Fibroblast of pulmonary artery (primary cell): ENCODE measurements at regions not wholly inside any gene's neighbourhood (a gene's known extent, or its start where the extent isn't known, plus 50 kb on each side); places are given as distances from the start of the nearest gene placed in this dataset.

Source experiments
- DNase-seq: peaks from one replicate; pipeline ENCODE4 v3.0.0-alpha.2; 2010; ENCODE audit warnings: low read depth
- H3K4me3 ChIP-seq: replicated peaks from 2 replicates; pipeline ENCODE4 v1.5.1; 2011; ENCODE audit warnings: low read depth, mild to moderate bottlenecking, control low read depth, low read length, moderate library complexity
- CTCF ChIP-seq: IDR thresholded peaks from 2 replicates; pipeline ENCODE4 v1.5.1; 2011; ENCODE audit warnings: mild to moderate bottlenecking, control low read depth, low read length, inconsistent platforms; ENCODE audit errors: missing control alignments

GRCh38 chr1:81021134-81021533 is 779.6 kb upstream of the ADGRL2 start:
- TF ChIP-seq CTCF, result peak; percentile 57
- H3K4me3 ChIP-seq, result no peak overlapping the region
- peak; percentile 69 for DNase-seq

DNA sequence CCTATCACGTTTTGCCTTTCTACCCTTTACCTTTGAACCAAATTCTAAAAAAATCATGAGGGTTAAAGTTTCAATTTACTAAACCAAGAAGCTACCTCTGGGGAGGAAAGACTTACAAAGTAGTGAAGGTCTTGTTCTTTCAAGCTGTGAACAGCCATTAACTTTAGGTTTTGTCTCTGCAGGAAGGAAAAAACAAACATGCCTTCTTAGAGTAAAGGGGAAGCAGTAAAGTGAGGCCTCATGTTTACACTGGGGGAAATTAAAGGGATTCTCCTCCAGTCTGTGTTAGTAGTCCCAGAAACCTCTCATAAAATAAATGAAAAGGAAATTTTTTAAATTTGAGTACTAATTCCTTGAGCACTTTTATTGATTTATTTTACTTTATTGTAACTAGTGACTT is 780.2 kb upstream of the ADGRL2 start:
- no peak for TF ChIP-seq CTCF
- H3K4me3 ChIP-seq, result no peak overlapping the region
- no peak for DNase-seq

DNA sequence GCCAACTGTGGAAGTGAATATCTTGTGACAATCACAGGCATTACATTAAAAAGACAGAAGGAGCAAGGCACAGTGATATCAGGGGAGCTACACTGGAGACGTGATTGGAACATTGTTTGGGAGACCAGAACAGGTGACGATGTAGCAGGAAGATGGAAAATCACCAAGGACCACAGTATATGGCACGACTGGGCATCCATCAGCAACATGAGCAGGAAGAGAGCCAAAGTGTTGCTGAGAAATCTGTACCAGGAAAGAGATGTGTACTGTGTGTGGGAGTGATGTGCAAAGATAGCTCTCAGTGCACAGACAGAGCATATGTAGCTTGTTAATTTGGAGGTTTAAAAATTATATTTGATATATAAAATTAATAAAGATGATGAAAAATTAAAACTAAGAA is 790.6 kb upstream of the ADGRL2 start:
- H3K4me3 ChIP-seq, result no peak overlapping the region
- no peak for DNase-seq
- TF ChIP-seq CTCF, result no peak

DNA sequence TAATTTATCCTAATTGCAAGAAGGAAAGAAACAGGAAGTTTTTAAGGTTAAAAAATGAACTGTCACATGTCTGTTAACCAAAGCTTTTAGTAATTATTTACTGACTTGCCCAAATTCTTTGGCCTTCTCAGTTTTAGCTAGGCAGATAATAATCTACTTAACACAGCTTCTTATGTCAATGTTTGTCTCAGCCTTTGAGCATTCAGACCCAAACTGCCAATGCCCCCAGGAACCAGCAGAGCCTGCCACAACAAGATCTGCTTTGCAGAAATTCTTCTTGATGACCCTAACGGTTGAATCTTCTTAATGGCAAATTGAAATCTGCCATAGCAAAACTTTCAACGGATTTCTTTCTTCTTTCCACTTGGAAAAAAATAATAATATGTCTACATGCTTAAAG is 792.4 kb upstream of the ADGRL2 start:
- TF ChIP-seq CTCF, result no peak
- no peak overlapping the region for H3K4me3 ChIP-seq
- DNase-seq, result no peak

- no peak overlapping the region for H3K4me3 ChIP-seq
- no peak for TF ChIP-seq CTCF
- no peak for DNase-seq
These were observed 793.7 kb upstream of the ADGRL2 start for GRCh38 chr1:81007024-81007423.

- no peak overlapping the region for H3K4me3 ChIP-seq
- no peak for TF ChIP-seq CTCF
- DNase-seq, result no peak
These were observed 794.2 kb upstream of the ADGRL2 start for GRCh38 chr1:81006502-81006901.

GRCh38 chr1:81004011-81004410 is 796.7 kb upstream of the ADGRL2 start:
- no peak overlapping the region for H3K4me3 ChIP-seq
- no peak for TF ChIP-seq CTCF
- no peak for DNase-seq
